ENCODE measurements at regions not wholly inside any gene's neighbourhood (a gene's known extent, or its start where the extent isn't known, plus 50 kb on each side); places are given as distances from the start of the nearest gene placed in this dataset.

- TF ChIP-seq TAF1 (IDR thresholded peaks at IDR 0.05; ENCODE audit: borderline replicate concordance, low read depth, low read length) (no peak), POLR2A (IDR thresholded peaks at IDR 0.05; ENCODE audit: low read depth, low read length) (no peak), POLR2AphosphoS5 (IDR thresholded peaks at IDR 0.05; ENCODE audit: low read depth, low read length) (no peak)
Observed at GRCh38 chr5:174483411-174483810, 241.0 kb upstream of the MSX2 start.

Data from GM12892 (cell line).